WTC11 (cell line): ENCODE measurements at regions not wholly inside any gene's neighbourhood (a gene's known extent, or its start where the extent isn't known, plus 50 kb on each side); places are given as distances from the start of the nearest gene placed in this dataset.

ENCODE experiments used
- ATAC-seq: fragments of 200-7000 bp; cut with Tn5 transposase; 2 replicates; pipeline ENCODE4 v1.10.0; 2021; ENCODE audit warnings: mild to moderate bottlenecking, moderate library complexity
- CTCF ChIA-PET: fragments of 300-600 bp; sonication (Branson Sonifier 250); formaldehyde crosslinking; loops from one replicate; lab custom pipeline; 2021; ENCODE audit warnings: antibody characterized with exemption; lab: Charles Lee
- POLR2A ChIA-PET: fragments of 350-600 bp; sonication (Branson Sonifier 250); formaldehyde crosslinking; loops from one replicate; lab custom pipeline; 2021; ENCODE audit warnings: antibody characterized with exemption; lab: Charles Lee
- DNase-seq: peaks from one replicate; pipeline ENCODE4 v3.0.0; 2021; ENCODE audit warnings: low spot score
- H3K27ac Mint-ChIP-seq: 2 replicates; pipeline ENCODE4 v1.8.0; 2021; ENCODE audit warnings: mixed read lengths
- H3K27me3 Mint-ChIP-seq: 2 replicates; pipeline ENCODE4 v1.8.0; 2021; ENCODE audit warnings: low read depth, mild to moderate bottlenecking, moderate library complexity, mixed read lengths
- H3K36me3 Mint-ChIP-seq: 2 replicates; pipeline ENCODE4 v1.8.0; 2021; ENCODE audit warnings: mixed read lengths
- H3K4me1 Mint-ChIP-seq: 2 replicates; pipeline ENCODE4 v1.8.0; 2022; ENCODE audit warnings: mixed read lengths
- H3K4me3 Mint-ChIP-seq: 2 replicates; pipeline ENCODE4 v1.8.0; 2021; ENCODE audit warnings: mild to moderate bottlenecking, moderate library complexity, mixed read lengths
- H3K9me3 Mint-ChIP-seq: 2 replicates; pipeline ENCODE4 v1.8.0; 2021; ENCODE audit warnings: mixed read lengths
- ESRRA ChIP-seq: sonication (generic); formaldehyde crosslinking; IDR thresholded peaks from 2 replicates; pipeline ENCODE4 v1.8.1; 2022; ENCODE audit warnings: mild to moderate bottlenecking, missing genetic modification reagents, borderline replicate concordance
- GRHL2 ChIP-seq: fragments of 250-450 bp; sonication (Bioruptor Pico); IDR thresholded peaks from 2 replicates; pipeline ENCODE4 v1.8.0; 2022; ENCODE audit warnings: mild to moderate bottlenecking, moderate library complexity; ENCODE audit not compliant: insufficient replicate concordance, severe bottlenecking
- GTF2I ChIP-seq: fragments of 250-450 bp; sonication (Bioruptor Pico); conservative IDR thresholded peaks from 2 replicates; pipeline ENCODE4 v1.4.0; 2021; ENCODE audit warnings: mild to moderate bottlenecking
- JUN ChIP-seq: sonication (generic); formaldehyde crosslinking; IDR thresholded peaks from 2 replicates; pipeline ENCODE4 v1.8.0; 2023; ENCODE audit warnings: mild to moderate bottlenecking, missing genetic modification reagents
- MYBL2 ChIP-seq: sonication (generic); formaldehyde crosslinking; IDR thresholded peaks from 2 replicates; pipeline ENCODE4 v1.8.1; 2023; ENCODE audit warnings: mild to moderate bottlenecking, moderate library complexity, missing genetic modification reagents
- PRRX2 ChIP-seq: fragments of 250-450 bp; sonication (Bioruptor Pico); IDR thresholded peaks from 2 replicates; pipeline ENCODE4 v1.8.0; 2021; ENCODE audit warnings: mild to moderate bottlenecking
- SMAD3 ChIP-seq: sonication (generic); formaldehyde crosslinking; IDR thresholded peaks from 2 replicates; pipeline ENCODE4 v1.8.0; 2022; ENCODE audit warnings: missing genetic modification reagents, mild to moderate bottlenecking, borderline replicate concordance
- ZNF232 ChIP-seq: sonication (generic); formaldehyde crosslinking; IDR thresholded peaks from 2 replicates; pipeline ENCODE4 v1.8.0; 2022; ENCODE audit warnings: mild to moderate bottlenecking, missing genetic modification reagents
- ZNF416 ChIP-seq: fragments of 250-450 bp; sonication (Bioruptor Pico); IDR thresholded peaks from 2 replicates; pipeline ENCODE4 v1.9.0; 2021; ENCODE audit warnings: mild to moderate bottlenecking, inconsistent platforms
- TF ChIP-seq, protein P1 (sequence below): sonication (generic); formaldehyde crosslinking; IDR thresholded peaks from 2 replicates; pipeline ENCODE4 v1.8.1; 2023; ENCODE audit warnings: mild to moderate bottlenecking, missing genetic modification reagents
- TF ChIP-seq, protein P2 (sequence below): fragments of 250-450 bp; sonication (Bioruptor Pico); IDR thresholded peaks from 2 replicates; pipeline ENCODE4 v1.9.0; 2021; ENCODE audit warnings: mild to moderate bottlenecking, borderline replicate concordance
- TF ChIP-seq, protein P3 (sequence below): fragments of 250-450 bp; sonication (Bioruptor Pico); IDR thresholded peaks from 2 replicates; pipeline ENCODE4 v2.1.2; 2022; ENCODE audit warnings: mild to moderate bottlenecking, moderate library complexity
- TF ChIP-seq, protein P4 (sequence below): sonication (generic); formaldehyde crosslinking; IDR thresholded peaks from 2 replicates; pipeline ENCODE4 v1.8.1; 2023; ENCODE audit warnings: mild to moderate bottlenecking, missing genetic modification reagents
- TF ChIP-seq, protein P5 (sequence below): sonication (generic); formaldehyde crosslinking; IDR thresholded peaks from 2 replicates; pipeline ENCODE4 v1.8.1; 2023; ENCODE audit warnings: mild to moderate bottlenecking, missing genetic modification reagents, moderate library complexity

DNA sequence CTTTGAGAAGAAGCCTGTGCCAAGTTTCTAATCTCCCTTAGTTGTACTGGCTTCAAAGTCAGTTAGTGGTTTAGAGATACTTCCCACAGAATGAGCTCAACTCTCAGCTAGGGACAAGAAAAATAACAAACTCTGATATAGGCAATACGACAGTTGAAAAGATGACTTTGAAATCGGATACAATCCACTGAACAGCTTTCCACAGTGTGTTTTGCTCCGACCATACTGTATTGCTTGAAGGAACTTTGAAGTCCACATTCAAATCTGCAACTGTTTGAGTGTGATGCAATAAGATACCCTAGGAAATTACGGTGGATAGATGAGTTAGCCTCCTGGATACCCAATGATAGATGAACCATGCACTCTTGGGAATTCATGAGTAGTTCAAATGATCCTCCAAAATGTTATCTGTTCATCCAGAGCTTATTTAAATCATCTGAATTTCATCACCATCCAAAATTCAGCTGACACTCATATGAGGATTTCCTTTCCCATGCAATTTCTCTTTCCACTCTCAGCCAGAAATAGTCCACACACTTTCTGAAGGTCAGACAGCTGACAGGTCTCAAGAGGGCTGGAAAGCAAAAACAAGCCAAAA lies 443.8 kb downstream of the HAO1 start (continued):
- TF ChIP-seq, protein P1, sequence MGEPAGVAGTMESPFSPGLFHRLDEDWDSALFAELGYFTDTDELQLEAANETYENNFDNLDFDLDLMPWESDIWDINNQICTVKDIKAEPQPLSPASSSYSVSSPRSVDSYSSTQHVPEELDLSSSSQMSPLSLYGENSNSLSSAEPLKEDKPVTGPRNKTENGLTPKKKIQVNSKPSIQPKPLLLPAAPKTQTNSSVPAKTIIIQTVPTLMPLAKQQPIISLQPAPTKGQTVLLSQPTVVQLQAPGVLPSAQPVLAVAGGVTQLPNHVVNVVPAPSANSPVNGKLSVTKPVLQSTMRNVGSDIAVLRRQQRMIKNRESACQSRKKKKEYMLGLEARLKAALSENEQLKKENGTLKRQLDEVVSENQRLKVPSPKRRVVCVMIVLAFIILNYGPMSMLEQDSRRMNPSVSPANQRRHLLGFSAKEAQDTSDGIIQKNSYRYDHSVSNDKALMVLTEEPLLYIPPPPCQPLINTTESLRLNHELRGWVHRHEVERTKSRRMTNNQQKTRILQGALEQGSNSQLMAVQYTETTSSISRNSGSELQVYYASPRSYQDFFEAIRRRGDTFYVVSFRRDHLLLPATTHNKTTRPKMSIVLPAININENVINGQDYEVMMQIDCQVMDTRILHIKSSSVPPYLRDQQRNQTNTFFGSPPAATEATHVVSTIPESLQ: no peak
- TF ChIP-seq ZNF232 (no peak), ESRRA (CRISPR knock-in tag) (no peak), GRHL2 (CRISPR knock-in tag) (no peak)
- TF ChIP-seq, all 79 proteins: peak for 0

DNA sequence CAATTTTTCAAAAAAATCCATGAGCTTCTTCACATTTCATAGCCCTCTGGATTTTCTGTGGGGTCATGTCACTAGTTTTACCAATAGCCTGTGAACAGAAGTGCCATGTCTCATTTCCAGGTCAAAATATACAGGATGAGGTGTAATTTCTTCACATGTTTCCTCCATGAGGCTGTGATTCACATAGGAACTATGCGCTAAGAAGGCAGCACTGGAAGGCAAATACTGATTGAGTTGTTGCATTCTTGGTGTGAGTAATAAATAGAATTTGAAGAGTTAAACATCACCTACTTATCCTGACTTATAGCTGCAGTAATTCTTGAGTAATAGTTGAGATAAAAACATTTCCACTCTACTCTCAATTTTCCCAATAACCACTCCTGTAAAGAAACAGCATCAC lies 442.3 kb downstream of the HAO1 start:
- ChIA-PET CTCF (no interaction called here), POLR2A (no interaction called here)
- Mint-ChIP-seq H3K27ac (no peak overlapping the region), H3K4me1 (peaks cover 3% of the 10 kb centered on the region), H3K36me3 (no peaks in the 10 kb centered on the region), H3K9me3 (peaks cover 16% of the 10 kb centered on the region), H3K4me3 (no peak overlapping the region), H3K27me3 (no peaks in the 10 kb centered on the region; the same call in 1 of the 2 replicates)
- DNase-seq (no peak), ATAC-seq (no peak)
- TF ChIP-seq GTF2I (CRISPR knock-in tag) (no peak), JUN (CRISPR knock-in tag) (no peak), SMAD3 (CRISPR knock-in tag) (no peak), PRRX2 (CRISPR knock-in tag) (no peak)
- TF ChIP-seq, protein P2, sequence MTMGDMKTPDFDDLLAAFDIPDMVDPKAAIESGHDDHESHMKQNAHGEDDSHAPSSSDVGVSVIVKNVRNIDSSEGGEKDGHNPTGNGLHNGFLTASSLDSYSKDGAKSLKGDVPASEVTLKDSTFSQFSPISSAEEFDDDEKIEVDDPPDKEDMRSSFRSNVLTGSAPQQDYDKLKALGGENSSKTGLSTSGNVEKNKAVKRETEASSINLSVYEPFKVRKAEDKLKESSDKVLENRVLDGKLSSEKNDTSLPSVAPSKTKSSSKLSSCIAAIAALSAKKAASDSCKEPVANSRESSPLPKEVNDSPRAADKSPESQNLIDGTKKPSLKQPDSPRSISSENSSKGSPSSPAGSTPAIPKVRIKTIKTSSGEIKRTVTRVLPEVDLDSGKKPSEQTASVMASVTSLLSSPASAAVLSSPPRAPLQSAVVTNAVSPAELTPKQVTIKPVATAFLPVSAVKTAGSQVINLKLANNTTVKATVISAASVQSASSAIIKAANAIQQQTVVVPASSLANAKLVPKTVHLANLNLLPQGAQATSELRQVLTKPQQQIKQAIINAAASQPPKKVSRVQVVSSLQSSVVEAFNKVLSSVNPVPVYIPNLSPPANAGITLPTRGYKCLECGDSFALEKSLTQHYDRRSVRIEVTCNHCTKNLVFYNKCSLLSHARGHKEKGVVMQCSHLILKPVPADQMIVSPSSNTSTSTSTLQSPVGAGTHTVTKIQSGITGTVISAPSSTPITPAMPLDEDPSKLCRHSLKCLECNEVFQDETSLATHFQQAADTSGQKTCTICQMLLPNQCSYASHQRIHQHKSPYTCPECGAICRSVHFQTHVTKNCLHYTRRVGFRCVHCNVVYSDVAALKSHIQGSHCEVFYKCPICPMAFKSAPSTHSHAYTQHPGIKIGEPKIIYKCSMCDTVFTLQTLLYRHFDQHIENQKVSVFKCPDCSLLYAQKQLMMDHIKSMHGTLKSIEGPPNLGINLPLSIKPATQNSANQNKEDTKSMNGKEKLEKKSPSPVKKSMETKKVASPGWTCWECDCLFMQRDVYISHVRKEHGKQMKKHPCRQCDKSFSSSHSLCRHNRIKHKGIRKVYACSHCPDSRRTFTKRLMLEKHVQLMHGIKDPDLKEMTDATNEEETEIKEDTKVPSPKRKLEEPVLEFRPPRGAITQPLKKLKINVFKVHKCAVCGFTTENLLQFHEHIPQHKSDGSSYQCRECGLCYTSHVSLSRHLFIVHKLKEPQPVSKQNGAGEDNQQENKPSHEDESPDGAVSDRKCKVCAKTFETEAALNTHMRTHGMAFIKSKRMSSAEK (CRISPR knock-in tag): no peak
- TF ChIP-seq, protein P3, sequence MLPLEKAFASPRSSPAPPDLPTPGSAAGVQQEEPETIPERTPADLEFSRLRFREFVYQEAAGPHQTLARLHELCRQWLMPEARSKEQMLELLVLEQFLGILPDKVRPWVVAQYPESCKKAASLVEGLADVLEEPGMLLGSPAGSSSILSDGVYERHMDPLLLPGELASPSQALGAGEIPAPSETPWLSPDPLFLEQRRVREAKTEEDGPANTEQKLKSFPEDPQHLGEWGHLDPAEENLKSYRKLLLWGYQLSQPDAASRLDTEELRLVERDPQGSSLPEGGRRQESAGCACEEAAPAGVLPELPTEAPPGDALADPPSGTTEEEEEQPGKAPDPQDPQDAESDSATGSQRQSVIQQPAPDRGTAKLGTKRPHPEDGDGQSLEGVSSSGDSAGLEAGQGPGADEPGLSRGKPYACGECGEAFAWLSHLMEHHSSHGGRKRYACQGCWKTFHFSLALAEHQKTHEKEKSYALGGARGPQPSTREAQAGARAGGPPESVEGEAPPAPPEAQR (CRISPR knock-in tag): no peak

DNA sequence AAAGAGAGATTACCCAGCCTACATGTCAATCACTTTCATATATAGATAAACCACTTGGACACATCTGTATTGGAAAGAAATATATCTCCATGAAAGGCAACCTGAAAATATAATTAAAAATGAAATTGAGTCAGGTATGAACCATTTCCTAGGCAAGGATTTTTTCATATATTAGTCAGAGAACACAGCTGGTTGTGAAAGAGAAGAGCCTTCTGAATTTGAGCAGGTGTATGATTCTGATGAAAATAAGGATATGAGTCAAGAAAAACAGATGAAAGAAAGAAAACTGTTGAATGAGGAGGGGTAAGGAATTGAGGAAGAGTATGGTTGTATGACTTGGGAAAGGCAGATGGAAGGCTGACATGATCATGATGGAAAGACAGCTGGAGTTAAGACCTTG lies 441.1 kb downstream of the HAO1 start:
- ChIA-PET CTCF (no interaction called here), POLR2A (no interaction called here)
- no peak for ATAC-seq
- DNase-seq: no peak
- Mint-ChIP-seq H3K4me1 (peaks cover 12% of the 10 kb centered on the region), H3K27ac (no peak overlapping the region), H3K4me3 (no peak overlapping the region), H3K9me3 (peaks cover 10% of the 10 kb centered on the region), H3K36me3 (no peaks in the 10 kb centered on the region), H3K27me3 (no peaks in the 10 kb centered on the region)
- TF ChIP-seq ZNF416 (CRISPR knock-in tag) (no peak), SMAD3 (CRISPR knock-in tag) (no peak), MYBL2 (CRISPR knock-in tag) (no peak)
- TF ChIP-seq, protein P3 (CRISPR knock-in tag): no peak
- TF ChIP-seq, protein P4, sequence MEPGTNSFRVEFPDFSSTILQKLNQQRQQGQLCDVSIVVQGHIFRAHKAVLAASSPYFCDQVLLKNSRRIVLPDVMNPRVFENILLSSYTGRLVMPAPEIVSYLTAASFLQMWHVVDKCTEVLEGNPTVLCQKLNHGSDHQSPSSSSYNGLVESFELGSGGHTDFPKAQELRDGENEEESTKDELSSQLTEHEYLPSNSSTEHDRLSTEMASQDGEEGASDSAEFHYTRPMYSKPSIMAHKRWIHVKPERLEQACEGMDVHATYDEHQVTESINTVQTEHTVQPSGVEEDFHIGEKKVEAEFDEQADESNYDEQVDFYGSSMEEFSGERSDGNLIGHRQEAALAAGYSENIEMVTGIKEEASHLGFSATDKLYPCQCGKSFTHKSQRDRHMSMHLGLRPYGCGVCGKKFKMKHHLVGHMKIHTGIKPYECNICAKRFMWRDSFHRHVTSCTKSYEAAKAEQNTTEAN: no peak
- TF ChIP-seq, protein P5, sequence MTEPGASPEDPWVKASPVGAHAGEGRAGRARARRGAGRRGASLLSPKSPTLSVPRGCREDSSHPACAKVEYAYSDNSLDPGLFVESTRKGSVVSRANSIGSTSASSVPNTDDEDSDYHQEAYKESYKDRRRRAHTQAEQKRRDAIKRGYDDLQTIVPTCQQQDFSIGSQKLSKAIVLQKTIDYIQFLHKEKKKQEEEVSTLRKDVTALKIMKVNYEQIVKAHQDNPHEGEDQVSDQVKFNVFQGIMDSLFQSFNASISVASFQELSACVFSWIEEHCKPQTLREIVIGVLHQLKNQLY: no peak
